HG02678 (cell line): ENCODE measurements at regions not wholly inside any gene's neighbourhood (a gene's known extent, or its start where the extent isn't known, plus 50 kb on each side); places are given as distances from the start of the nearest gene placed in this dataset.

ENCODE experiments used
- ATAC-seq: cut with Tn5 transposase; IDR thresholded peaks from one replicate; pipeline ENCODE4 v1.9.1; 2021; ENCODE audit warnings: mild to moderate bottlenecking, moderate library complexity; ENCODE audit not compliant: unreplicated experiment

DNA sequence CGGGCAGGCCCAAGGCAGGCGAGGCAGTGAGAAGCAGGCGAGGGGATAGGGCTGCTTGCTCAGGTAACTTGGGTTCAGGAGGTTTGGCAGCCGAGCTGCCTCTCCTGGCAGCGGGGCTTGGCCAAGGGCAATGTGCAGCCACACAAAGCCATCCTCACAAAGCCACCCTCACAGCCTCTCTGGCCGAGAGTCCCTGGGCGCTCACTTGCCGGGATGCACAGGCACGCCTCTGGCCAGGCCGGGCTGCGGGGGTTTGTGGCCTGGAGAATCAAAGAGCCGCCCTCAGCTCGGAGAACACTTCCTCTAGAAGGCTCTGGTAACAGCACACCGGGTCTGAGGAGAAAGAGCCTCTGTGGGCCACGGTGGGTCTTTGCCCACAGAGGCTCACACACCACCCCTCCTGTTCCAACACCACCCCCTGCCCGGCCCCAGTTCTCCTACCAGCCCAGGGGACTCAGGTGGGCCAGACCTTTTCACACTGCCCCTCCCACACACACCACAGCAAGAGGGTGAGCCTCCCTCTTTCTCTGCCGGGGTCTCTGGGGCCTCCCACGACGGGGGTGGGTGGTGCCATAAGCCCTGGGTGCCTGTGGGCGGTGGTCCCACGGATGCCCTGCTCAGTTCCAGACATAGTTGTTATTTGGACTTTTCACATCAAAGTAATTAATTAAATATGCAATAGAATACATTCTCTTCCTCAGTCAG lies 186.9 kb downstream of the ZFP36L2 start:
- ATAC-seq: no peak

DNA sequence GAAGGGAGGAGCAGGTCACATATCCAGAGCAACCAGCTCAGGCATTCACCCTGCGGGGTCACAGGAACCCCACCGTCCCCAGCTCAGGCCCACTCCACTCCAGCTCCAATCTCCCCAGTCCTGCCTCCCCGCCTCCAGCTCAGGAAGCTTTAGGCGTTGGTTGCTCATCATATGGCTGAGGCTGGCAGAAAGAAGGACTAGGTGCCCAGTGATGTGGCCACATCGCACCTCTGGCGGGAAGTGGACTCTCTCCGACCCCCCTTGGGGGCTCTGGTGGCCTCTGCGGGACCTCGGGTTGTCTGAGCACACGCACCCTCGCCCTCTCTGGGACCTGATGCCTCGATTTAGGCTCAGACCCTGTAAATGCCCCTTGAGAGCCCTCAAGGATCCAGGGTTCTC lies 187.7 kb downstream of the ZFP36L2 start:
- no peak for ATAC-seq

DNA sequence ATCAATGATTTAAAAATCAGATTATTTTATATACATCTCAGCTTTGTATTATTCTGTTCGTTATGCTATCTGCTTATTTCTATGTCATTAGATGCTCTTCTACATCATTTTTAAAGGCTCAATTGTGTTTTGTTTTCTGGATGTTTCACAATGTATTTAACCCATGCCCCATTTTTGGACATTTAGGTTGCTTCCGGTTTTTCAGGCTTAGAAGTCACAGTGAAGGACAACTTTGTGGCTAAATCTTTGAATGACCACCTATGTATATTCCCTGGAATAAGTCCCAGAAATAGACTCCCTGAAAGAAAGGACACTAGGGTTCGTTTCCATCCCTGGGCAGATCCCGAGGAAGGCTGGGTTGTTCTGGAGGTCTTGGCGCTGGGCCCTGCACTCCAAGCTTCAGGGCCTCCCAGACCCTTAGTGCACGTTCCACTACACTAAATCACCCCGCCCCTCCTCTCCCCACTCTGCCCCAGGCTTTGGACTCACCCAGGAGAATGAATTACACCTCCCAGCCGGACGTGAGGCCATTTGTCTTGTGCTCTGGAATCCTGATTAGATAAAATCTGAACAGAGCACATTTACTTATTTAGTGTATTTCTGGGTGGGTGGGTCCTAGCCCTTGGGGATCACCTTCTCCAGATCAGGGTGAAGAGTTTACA lies 188.2 kb downstream of the ZFP36L2 start:
- no peak for ATAC-seq

DNA sequence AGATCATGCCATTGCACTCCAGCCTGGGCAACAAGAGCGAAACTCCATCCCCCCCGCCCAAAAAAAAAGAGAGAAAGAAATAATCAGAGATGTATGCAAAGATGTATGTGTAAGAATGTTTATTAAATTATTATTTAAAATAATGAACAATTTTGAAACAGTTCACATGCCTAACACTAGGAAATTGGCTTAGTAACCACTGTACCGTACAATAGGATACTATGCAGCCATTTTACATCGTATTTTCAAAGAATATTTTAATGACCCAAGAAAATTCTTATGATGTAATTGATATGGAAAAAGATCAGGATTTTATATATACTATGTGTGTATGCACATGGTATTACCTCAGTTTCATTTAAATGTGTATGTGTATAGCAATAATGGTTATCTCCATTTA lies 190.5 kb downstream of the ZFP36L2 start:
- ATAC-seq: no peak

DNA sequence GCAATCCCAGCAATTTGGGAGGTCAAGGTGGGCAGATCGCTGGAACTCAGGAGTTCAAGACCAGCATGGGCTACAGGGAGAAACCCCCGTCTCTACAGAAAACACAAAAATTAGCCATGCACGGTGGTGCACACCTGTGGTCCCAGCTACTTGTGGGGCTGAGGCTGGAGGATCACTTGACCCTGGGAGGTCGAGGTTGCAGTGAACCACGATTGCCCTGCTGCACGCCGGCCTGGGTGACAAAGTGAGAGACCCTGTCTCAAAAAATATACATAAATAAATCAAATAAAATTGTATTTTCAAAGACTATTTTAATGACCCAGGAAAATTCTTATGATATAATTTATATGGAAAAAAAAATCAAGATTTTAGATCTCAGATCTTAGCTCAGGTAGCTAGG lies 191.5 kb downstream of the ZFP36L2 start:
- ATAC-seq: no peak

DNA sequence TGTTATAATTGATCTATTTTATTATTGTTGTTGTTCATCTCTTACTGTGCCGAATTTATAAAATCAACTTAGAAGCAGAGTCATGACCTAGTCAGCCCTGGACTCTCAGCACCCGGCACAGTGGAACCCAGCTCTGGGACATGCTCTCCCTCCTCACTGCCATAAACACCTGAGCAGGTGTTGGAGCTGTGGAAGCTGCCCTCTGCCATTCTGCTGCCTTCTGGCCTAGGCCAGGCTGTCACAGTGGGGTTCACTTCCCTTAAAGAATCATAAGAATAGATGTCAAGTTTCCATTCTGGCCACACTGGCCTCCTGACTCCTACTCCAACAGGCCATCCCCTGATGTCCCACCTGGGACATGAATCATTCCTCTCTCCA lies 192.2 kb downstream of the ZFP36L2 start:
- ATAC-seq: no peak

DNA sequence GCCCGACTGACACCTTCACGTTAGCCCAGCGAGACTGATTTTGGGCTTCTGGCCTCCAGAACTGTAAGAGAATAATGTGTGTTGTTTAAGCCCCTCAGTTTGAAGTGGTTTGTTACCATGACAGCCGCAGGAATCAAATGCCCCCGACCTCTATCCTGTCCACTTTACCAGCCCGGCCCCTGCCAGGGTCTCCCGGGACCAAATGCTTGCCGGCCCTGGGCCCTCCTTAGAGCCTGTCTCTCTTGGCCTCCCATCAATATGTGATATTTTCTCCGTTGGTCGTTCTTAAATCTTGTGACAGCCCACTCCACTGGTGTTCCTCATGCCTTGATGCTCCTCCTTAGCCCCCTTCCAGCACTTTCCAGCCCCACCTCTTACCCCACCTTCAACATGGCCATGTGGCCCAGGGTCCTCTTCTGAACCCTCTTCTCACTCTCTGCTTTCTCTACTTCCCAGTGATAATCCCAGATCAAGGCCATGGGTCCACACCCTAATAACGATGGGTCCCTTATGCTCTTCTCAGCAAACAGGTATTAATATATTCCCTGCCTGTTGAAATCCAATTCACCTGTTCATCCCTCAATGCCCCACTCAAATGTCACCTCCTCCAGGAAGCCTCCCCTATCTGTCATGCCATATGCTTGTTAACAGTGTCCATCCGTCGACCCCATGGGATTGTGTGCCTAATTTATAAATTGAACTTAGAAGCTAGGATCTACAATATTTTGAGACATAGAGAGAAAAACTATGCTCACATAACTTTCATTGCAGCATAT lies 192.8 kb downstream of the ZFP36L2 start:
- no peak for ATAC-seq

DNA sequence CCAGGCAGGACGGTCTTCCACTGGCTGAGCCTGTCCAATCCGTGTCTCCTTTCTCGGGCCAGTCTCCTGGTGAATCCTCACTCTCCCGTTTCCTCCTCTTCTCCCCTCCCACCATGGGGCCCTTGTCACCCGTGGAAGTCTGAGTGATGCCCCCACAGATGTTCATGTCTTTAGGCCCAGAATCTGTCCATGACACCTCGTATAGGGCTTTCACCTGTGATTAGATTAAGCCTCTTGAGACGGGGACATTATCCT lies 193.5 kb downstream of the ZFP36L2 start:
- ATAC-seq: no peak

DNA sequence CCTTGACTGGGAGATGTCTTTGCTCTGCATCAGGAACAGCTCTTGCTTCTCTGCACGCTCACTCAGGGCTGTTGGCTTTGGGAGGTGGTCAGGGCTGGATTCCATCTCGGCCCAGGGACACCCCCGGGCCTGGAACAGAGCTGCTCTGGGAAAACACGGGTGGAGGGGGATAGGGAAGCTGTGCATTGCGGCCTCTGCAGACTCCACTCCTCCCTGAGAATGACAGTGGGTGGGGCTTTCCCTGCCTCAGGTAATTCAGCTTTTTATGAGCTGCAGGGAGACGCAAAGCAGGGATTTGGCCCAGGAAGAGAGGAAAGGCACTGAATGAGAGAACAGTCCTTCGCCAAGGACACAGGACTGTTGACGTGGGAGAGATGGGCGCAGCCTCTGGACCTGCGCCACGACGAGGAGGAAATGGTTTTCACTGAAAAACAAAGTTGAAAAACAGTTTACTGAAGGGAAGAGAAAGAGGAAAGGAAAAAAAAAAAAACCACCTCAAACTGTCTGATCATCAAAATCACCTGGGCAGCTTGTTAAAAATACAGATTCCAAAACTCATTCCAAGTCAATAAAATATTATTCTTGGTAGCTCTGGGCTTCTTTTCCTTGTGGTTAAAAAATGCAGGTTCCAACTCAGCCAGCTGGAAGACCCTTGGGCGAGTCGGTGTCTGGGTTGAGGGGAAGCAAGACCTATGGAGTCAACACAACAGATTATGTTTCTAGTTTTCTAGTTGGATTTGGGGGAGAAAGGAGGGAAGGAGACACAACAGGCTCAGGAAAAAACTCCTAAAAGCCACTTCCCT lies 194.0 kb downstream of the ZFP36L2 start:
- no peak for ATAC-seq

DNA sequence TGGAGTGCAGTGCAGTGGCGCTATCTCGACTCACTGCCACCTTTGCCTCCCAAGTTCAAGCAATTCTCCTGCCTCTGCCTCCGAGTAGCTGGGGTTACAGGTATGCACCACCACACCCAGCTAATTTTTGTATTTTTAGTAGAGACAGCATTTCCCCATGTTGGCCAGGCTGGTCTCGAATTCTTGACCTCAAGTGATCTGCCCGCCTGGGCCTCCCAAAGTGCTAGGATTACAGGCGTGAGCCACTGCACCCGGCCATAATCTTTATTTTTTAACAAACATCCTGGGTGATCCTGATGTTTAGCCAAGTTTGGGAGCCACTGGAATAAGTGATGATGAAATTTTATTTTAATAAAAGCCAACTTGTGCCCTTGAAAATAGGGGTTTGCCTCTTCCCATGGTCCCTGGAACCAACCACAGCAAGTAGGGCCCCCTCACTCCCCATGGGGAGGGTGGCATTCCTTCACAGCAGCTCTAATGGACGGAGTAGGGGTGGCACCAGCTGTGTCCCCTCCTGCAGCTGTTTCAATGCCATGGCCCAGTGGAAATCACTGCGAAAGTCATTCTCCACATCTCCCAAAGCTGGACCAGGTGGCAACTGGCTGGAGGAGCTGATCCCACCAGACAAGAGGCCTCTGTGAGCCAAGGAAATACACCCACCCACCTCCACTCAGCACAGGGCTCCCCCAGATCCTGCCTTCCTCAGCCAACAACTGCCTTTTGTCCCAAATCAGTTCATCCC lies 194.8 kb downstream of the ZFP36L2 start:
- ATAC-seq: no peak

DNA sequence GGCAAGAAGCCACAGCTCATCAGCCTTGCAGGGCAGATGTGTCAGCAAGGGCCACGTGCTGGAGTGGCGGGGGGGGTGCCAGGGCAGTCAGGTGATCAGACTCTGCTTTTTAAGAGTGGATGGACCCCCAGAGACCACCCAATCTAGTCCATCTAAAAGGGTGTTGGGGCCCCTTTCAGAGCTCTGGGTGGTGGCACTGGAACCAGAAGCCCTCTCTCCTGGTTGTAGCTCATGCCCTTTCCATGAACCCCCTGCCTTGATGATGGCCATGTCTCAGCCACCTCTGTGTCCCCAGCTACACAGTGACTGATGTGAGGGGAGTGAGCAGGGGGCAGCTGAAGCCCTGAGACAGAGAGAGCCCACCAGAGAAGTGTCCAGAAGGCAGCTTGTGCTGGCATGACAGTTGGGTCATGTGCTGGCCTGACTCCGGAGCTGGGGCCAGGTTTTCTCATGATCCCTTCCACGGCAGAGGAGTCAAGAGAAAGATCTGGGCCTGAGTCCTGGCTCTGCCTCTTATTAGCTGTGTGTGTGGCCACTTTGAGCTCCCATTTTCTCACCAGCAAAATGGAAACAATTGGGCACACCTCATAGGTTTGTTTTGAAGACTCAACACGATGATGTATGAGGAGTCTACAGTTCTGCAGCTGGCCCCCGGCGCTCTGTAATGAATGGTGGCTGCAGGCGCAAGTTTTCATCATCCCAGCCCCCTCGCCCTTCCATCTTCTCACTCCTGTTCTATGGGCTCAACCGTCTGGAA lies 195.7 kb downstream of the ZFP36L2 start:
- no peak for ATAC-seq

DNA sequence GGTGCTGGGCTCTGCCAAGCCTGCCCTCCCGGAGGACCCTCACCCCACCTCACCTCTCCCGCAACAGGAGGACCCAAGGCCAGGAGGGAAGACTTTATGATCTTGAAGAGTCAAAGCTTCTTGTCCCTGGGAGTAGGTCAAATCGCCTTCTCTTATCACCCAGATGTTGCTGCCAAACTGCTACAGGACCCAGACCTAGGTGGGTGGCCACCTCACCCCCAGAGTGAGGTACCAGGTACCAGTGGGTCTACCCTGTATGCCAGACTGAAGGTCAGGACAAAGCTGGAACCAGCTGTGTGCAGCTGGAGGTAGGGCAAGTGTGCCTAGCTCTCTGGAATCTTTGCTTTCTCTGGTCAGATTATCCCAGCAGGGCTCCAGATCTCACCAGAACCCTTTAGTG lies 197.2 kb downstream of the ZFP36L2 start:
- no peak for ATAC-seq

DNA sequence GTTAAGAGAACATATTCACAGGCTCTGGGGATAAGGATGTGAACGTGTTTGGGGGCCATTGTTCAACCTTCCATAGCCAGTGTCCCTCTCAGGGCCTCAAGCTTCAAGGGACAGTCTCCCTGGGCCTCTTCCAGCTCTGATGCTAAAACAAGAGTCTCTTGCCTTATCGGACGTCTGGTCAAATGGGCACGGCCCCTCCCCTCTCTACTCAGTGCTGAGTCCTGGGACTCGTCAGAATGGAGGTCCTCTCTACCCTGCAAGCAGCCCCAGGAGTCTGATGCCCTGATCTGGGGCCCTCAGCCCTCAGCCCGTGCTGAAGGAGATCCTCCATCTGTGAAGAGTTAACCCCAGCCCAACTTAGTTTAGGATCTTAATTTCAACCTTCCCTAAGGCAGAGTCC lies 198.2 kb downstream of the ZFP36L2 start:
- no peak for ATAC-seq

DNA sequence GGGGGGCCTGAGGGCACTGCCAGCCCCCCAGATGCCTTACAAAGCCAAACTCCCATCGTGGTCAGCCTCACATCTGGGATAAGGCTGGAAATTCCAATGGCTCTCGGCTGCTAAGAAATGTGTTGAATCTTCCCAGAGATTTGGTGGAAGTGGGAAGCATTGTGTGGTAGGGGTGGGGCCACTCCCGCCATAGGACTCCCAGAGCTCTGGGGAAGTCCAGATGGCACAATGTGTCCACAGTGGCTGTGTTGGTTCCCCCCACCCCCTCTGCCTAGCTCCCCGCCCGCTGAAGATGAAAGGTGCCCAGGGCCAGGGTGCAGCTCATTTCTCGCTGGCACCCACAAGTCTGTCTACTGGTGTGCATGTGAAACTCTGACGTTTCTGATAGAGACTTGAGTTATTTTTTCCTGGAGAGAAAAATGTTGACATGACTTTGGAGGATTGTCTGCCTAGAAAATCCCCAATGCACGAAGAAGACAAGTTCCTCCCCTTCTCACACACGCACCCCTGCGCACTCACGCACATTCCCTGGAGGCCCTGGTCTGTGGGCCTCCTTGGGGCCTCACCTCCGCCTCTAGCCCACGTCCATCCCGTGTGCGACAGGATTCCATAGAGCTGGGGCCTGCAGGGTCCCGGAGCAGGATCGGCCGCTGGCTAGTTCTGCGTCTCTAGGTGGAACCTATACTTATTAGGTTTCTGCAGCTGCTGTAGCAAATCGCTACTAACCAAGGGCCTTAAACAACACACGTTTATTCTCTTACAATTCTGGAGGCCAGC lies 199.1 kb downstream of the ZFP36L2 start:
- ATAC-seq: no peak

DNA sequence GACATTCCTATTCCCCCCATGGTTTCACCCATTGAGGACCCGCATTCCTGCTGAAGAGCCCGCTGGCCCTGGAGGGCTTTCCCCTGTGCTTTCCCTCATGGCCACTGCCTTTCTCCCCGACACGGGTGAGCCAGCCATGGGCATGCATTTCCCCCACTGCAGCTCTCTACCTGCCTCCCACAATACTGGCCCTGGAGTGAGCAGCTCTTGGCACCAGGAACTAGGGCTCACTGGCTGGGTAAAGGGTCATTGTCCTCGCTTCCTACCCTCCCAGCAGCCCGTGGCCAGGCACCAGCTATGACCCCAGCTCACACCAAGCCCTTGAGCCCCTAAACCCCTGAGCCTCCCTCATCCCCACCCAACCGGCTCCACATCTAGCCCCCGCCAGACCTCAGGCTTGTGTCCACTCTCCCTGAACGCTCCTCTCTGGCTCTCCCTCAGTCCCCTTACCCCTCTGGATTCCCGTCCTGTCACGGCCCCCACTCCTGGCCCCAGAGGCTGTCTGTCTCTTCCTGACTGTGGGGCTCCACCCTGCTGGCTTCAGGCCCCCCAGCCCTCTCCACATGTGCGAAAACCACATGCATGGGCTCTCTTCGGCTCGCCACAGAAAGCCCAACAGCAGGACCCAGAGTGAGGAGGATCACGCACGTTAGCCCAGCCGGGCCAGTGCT lies 199.8 kb downstream of the ZFP36L2 start:
- ATAC-seq: no peak

DNA sequence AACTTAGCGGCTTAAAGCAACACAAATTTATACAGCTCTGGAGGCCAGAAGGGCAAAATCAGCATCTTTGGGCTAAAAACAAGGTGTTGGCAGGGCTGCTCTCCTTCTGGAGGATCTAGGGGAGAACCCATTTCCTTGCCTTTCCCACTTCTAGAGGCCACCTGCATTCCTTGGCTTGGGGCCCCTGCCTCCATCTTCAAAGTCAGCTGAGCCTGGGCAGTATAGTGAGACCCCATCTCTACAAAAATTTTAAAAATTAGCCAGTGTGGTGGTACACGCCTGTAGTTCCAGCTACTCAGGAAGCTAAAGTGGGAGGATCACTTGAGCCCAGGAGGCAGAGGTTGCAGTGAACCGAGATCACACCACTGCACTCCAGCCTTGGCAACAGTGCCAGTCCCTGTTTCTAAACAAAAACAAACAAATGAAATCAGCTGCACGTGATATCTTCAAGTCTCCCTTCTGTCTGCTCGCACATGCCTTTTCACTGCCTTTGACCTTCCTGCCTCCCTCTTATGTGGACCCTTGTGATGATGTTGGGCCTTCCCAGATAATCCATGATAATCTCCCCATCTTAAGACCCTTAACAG lies 200.6 kb downstream of the ZFP36L2 start:
- ATAC-seq: no peak

DNA sequence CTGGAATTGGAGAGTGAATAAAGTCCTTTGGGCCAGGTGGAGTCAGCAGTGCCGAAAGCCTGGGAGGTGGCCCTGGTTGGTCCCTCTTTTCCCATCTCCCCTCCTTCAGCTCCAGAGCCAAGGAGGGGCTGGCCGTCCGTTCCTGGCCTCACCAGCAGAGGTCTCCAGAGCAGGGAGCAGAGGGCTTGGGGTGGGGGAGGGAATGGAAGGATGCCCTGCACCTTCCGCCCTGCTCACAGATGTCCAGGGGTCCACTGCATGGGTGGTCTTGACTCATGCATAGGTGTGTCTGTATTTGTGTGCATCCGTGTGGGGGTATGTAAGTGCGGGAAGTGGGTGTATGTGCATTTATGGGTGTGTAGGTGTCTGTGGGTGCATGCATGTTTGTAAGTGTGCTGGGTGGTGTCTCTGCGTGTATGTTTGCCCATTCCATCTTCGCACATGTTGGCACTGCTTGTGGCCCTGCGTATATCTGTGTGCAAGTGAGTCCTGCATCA lies 201.8 kb downstream of the ZFP36L2 start:
- ATAC-seq: no peak

DNA sequence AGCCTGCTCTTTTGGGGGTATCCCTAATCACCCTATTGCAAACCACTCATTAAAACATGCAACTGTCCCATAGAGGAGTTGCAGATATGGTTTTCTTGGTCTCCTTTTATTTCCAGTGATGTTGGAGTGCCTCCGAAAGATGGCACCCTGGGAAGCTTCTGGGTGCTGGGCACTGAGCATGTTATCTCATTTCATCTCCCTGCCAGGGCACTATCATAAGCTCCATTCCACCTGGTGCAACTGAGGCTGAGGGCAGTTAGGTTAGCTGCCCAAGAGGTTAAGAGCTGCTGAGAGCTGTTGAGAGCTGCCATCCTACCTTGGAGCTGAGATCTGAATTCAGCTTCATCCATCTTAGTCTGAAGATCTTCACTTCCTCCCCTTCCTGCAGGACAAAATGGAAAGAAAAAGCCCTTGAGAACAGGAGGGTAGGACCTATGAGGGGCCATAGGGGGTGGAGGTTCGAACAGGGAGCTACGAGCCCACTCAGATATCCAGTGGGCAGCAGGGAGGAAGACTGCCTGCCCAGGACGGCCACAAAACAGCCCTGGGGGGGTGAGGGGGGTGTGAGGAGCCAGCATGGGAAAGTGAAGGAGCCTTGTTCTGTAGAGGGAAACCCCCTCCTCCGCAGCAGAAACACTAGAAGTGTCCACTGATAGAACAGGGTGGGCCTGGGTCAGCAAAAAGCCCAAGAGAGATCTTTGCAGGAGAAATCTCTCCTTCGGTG lies 202.5 kb downstream of the ZFP36L2 start:
- no peak for ATAC-seq
